ENCODE measurements at regions not wholly inside any gene's neighbourhood (a gene's known extent, or its start where the extent isn't known, plus 50 kb on each side); places are given as distances from the start of the nearest gene placed in this dataset.

GRCh38 chr5:81866994-81867393, 104.8 kb upstream of the ATG10 start:
- Histone ChIP-seq H3K27ac (replicated peaks) (no peak overlapping the region), H3K27me3 (ENCODE audit: insufficient read depth, poor library complexity, severe bottlenecking) (no peaks in the 10 kb centered on the region), H3K4me3 (replicated peaks; ENCODE audit: insufficient read depth, low read length) (no peak overlapping the region)
- TF ChIP-seq SPI1 (IDR thresholded peaks at IDR 0.05; ENCODE audit: borderline replicate concordance, low read depth) (no peak), POLR2AphosphoS5 (IDR thresholded peaks at IDR 0.05; ENCODE audit: low read depth) (no peak), GABPA (IDR thresholded peaks at IDR 0.05; ENCODE audit: low read depth) (no peak)
- TF ChIP-seq, protein P1, sequence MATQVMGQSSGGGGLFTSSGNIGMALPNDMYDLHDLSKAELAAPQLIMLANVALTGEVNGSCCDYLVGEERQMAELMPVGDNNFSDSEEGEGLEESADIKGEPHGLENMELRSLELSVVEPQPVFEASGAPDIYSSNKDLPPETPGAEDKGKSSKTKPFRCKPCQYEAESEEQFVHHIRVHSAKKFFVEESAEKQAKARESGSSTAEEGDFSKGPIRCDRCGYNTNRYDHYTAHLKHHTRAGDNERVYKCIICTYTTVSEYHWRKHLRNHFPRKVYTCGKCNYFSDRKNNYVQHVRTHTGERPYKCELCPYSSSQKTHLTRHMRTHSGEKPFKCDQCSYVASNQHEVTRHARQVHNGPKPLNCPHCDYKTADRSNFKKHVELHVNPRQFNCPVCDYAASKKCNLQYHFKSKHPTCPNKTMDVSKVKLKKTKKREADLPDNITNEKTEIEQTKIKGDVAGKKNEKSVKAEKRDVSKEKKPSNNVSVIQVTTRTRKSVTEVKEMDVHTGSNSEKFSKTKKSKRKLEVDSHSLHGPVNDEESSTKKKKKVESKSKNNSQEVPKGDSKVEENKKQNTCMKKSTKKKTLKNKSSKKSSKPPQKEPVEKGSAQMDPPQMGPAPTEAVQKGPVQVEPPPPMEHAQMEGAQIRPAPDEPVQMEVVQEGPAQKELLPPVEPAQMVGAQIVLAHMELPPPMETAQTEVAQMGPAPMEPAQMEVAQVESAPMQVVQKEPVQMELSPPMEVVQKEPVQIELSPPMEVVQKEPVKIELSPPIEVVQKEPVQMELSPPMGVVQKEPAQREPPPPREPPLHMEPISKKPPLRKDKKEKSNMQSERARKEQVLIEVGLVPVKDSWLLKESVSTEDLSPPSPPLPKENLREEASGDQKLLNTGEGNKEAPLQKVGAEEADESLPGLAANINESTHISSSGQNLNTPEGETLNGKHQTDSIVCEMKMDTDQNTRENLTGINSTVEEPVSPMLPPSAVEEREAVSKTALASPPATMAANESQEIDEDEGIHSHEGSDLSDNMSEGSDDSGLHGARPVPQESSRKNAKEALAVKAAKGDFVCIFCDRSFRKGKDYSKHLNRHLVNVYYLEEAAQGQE (IDR thresholded peaks at IDR 0.05; ENCODE audit: insufficient replicate concordance, low read depth), result no peak
- TF ChIP-seq, protein P2, sequence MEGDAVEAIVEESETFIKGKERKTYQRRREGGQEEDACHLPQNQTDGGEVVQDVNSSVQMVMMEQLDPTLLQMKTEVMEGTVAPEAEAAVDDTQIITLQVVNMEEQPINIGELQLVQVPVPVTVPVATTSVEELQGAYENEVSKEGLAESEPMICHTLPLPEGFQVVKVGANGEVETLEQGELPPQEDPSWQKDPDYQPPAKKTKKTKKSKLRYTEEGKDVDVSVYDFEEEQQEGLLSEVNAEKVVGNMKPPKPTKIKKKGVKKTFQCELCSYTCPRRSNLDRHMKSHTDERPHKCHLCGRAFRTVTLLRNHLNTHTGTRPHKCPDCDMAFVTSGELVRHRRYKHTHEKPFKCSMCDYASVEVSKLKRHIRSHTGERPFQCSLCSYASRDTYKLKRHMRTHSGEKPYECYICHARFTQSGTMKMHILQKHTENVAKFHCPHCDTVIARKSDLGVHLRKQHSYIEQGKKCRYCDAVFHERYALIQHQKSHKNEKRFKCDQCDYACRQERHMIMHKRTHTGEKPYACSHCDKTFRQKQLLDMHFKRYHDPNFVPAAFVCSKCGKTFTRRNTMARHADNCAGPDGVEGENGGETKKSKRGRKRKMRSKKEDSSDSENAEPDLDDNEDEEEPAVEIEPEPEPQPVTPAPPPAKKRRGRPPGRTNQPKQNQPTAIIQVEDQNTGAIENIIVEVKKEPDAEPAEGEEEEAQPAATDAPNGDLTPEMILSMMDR (IDR thresholded peaks at IDR 0.05; ENCODE audit: insufficient read depth, low read length), result no peak
- DNase-seq (ENCODE audit: low read depth in 1 of 2, low spot score in 1 of 2), result no peak

DNA sequence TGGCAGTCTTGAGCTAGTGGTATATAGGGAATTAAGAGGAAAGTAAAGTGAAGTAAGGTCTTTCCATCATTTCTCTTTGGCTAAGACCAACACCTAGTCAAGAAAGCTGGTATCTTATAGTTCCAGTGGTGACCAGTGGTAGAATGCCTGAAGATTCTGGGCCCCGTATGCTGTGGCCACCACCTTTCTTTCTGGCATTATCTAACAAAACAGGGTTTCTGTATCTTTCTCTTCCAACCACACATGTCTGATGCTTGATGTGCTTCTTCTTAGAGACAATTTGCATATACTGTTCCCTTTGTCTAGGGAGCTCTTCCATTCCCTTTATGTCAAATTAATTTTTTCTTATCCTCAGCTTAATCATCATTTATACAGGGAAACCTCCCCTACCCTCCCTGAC, 109.9 kb upstream of the SSBP2 start:
- DNase-seq (ENCODE audit: low read depth in 1 of 2, low spot score in 1 of 2), result no peak
- H3K27me3 ChIP-seq (ENCODE audit: insufficient read depth, poor library complexity, severe bottlenecking), result no peaks in the 10 kb centered on the region
- no peak overlapping the region for H3K27ac ChIP-seq (replicated peaks)
- no peak for TF ChIP-seq POLR2AphosphoS5 (IDR thresholded peaks at IDR 0.05; ENCODE audit: low read depth)
- TF ChIP-seq, protein P1 (IDR thresholded peaks at IDR 0.05; ENCODE audit: insufficient replicate concordance, low read depth), result no peak
- TF ChIP-seq SPI1 (IDR thresholded peaks at IDR 0.05; ENCODE audit: borderline replicate concordance, low read depth), result no peak
- TF ChIP-seq, protein P2 (IDR thresholded peaks at IDR 0.05; ENCODE audit: insufficient read depth, low read length), result no peak
- TF ChIP-seq GABPA (IDR thresholded peaks at IDR 0.05; ENCODE audit: low read depth), result no peak
- H3K4me3 ChIP-seq (replicated peaks; ENCODE audit: insufficient read depth, low read length), result no peak overlapping the region

DNA sequence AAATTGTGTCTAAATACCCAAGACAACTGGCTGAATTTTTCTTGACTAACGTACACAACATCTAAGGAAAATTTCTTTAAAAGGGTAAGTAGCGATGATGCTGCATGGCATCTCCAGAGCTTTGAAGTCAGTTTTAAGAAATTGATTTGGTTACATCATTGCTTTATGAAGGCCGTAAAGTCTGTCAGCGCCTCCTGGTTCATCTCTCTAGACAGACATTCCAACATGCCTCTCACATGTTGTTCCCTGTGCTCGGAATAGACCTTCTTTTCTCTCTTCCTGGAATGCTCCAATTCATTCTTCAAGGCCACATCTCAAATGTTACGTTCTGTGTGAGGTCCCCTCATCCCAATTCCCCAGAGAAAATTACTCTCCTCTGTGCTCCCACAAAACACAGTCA, 108.7 kb upstream of the SSBP2 start:
- no peak for TF ChIP-seq GABPA (IDR thresholded peaks at IDR 0.05; ENCODE audit: low read depth)
- TF ChIP-seq, protein P1 (IDR thresholded peaks at IDR 0.05; ENCODE audit: insufficient replicate concordance, low read depth), result no peak
- TF ChIP-seq SPI1 (IDR thresholded peaks at IDR 0.05; ENCODE audit: borderline replicate concordance, low read depth), result no peak
- no peak for TF ChIP-seq POLR2AphosphoS5 (IDR thresholded peaks at IDR 0.05; ENCODE audit: low read depth)
- TF ChIP-seq, protein P2 (IDR thresholded peaks at IDR 0.05; ENCODE audit: insufficient read depth, low read length), result no peak
- Histone ChIP-seq H3K27ac (replicated peaks) (no peak overlapping the region), H3K4me3 (replicated peaks; ENCODE audit: insufficient read depth, low read length) (no peak overlapping the region), H3K27me3 (ENCODE audit: insufficient read depth, poor library complexity, severe bottlenecking) (no peaks in the 10 kb centered on the region)
- no peak for DNase-seq (ENCODE audit: low read depth in 1 of 2, low spot score in 1 of 2)
